ENCODE measurements at regions not wholly inside any gene's neighbourhood (a gene's known extent, or its start where the extent isn't known, plus 50 kb on each side); places are given as distances from the start of the nearest gene placed in this dataset.

DNA sequence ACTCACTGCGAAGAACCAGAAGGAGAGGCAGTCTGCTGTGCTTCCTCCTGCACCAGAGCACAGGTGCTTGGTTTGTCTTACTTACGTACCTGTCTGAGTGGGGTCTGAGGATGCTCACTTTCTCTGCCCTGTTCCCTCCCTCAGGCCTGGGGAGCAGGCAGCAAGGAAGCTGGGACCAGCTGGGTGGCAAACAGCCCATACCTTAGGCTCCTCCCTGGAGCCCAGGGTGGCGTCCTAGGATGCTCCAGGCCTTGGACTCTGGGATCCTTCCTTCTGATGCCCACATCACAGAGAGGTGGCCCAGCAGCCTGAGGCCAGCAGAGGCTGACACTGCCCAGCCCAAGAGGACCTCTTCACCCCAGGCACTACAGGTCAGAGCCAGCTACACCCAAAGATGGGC, 593.2 kb downstream of the BRD1 start (continued):
- TF ChIP-seq, protein P1, sequence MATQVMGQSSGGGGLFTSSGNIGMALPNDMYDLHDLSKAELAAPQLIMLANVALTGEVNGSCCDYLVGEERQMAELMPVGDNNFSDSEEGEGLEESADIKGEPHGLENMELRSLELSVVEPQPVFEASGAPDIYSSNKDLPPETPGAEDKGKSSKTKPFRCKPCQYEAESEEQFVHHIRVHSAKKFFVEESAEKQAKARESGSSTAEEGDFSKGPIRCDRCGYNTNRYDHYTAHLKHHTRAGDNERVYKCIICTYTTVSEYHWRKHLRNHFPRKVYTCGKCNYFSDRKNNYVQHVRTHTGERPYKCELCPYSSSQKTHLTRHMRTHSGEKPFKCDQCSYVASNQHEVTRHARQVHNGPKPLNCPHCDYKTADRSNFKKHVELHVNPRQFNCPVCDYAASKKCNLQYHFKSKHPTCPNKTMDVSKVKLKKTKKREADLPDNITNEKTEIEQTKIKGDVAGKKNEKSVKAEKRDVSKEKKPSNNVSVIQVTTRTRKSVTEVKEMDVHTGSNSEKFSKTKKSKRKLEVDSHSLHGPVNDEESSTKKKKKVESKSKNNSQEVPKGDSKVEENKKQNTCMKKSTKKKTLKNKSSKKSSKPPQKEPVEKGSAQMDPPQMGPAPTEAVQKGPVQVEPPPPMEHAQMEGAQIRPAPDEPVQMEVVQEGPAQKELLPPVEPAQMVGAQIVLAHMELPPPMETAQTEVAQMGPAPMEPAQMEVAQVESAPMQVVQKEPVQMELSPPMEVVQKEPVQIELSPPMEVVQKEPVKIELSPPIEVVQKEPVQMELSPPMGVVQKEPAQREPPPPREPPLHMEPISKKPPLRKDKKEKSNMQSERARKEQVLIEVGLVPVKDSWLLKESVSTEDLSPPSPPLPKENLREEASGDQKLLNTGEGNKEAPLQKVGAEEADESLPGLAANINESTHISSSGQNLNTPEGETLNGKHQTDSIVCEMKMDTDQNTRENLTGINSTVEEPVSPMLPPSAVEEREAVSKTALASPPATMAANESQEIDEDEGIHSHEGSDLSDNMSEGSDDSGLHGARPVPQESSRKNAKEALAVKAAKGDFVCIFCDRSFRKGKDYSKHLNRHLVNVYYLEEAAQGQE (IDR thresholded peaks at IDR 0.05; ENCODE audit: unreplicated experiment): no peak
- no peak for TF ChIP-seq STAT1 (IDR thresholded peaks at IDR 0.05; ENCODE audit: unreplicated experiment)
- TF ChIP-seq ZNF114 (CRISPR knock-in tag; IDR thresholded peaks at IDR 0.05): no peak
- no peak for TF ChIP-seq POLR2AphosphoS5 (IDR thresholded peaks at IDR 0.05; ENCODE audit: low read depth)
- TF ChIP-seq, protein P2, sequence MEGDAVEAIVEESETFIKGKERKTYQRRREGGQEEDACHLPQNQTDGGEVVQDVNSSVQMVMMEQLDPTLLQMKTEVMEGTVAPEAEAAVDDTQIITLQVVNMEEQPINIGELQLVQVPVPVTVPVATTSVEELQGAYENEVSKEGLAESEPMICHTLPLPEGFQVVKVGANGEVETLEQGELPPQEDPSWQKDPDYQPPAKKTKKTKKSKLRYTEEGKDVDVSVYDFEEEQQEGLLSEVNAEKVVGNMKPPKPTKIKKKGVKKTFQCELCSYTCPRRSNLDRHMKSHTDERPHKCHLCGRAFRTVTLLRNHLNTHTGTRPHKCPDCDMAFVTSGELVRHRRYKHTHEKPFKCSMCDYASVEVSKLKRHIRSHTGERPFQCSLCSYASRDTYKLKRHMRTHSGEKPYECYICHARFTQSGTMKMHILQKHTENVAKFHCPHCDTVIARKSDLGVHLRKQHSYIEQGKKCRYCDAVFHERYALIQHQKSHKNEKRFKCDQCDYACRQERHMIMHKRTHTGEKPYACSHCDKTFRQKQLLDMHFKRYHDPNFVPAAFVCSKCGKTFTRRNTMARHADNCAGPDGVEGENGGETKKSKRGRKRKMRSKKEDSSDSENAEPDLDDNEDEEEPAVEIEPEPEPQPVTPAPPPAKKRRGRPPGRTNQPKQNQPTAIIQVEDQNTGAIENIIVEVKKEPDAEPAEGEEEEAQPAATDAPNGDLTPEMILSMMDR (conservative IDR thresholded peaks at IDR 0.05; ENCODE audit: low read depth in 2 of 2): no peak
- no peak for TF ChIP-seq JUNB (IDR thresholded peaks at IDR 0.05; ENCODE audit: unreplicated experiment)
- TF ChIP-seq EZH2 (IDR thresholded peaks at IDR 0.05; ENCODE audit: low read depth, unreplicated experiment): no peak
- TF ChIP-seq NANOG (IDR thresholded peaks at IDR 0.05; ENCODE audit: borderline replicate concordance): no peak
- TF ChIP-seq ZNF331 (CRISPR knock-in tag; IDR thresholded peaks at IDR 0.05; ENCODE audit: low read depth): no peak

DNA sequence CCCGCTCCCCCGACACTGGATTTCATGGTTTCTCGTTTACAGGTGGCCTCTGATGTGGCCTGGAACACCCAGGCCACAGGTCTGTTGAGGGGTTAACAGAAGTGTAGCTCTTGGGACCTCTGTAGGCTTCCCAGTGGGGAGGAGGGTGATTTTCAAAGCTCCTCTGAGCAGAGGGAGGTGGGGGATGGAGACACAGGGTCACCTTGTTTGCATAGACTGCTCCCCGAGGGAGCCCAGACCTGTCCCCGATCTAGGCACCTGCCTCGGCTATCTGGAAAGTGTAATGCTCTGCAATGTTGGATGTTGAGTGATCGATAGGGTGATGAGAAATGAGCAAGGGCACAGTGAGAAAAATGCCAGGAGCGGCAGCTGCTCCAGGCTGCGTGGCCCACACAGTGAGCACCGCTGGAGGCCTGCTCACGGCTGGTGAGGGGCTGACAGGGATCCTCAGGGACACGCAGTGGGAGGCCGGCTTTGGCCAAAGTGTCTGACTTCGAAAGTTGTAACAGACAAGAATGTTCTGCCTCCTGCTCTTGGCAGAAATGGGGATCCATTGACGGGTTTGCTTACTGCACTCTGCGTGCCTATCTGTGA, 594.1 kb downstream of the BRD1 start:
- ATAC-seq: no peak
- Mint-ChIP-seq H3K4me3 (no peak overlapping the region), H3K36me3 (ENCODE audit: low read depth) (no peaks in the 10 kb centered on the region), H3K27me3 (ENCODE audit: insufficient read depth, low read depth, poor library complexity) (peaks cover 13% of the 10 kb centered on the region), H3K27ac (no peak overlapping the region), H3K9me3 (no peaks in the 10 kb centered on the region), H3K4me1 (peaks cover 15% of the 10 kb centered on the region)
- Histone ChIP-seq H3K79me2 (replicated peaks; ENCODE audit: insufficient read depth) (no peaks in the 10 kb centered on the region), H3K4me3 (no peak overlapping the region), H3K4me1 (ENCODE audit: insufficient read depth) (no peaks in the 10 kb centered on the region), H3K9me2 (ENCODE audit: insufficient read depth) (no peaks in the 10 kb centered on the region), H3K27ac (ENCODE audit: low read depth) (no peak overlapping the region), H2AFZ (no peak overlapping the region), H3K27me3 (ENCODE audit: insufficient read depth) (no peaks in the 10 kb centered on the region), H4K20me1 (replicated peaks; ENCODE audit: insufficient read depth) (no peaks in the 10 kb centered on the region), H3F3A (replicated peaks; ENCODE audit: low read depth) (no peaks in the 10 kb centered on the region), H3K36me3 (ENCODE audit: insufficient read depth) (no peaks in the 10 kb centered on the region), H3K4me2 (no peak overlapping the region)
- no peak for DNase-seq (ENCODE audit: low spot score)
- TF ChIP-seq, protein P3, sequence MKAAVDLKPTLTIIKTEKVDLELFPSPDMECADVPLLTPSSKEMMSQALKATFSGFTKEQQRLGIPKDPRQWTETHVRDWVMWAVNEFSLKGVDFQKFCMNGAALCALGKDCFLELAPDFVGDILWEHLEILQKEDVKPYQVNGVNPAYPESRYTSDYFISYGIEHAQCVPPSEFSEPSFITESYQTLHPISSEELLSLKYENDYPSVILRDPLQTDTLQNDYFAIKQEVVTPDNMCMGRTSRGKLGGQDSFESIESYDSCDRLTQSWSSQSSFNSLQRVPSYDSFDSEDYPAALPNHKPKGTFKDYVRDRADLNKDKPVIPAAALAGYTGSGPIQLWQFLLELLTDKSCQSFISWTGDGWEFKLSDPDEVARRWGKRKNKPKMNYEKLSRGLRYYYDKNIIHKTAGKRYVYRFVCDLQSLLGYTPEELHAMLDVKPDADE (IDR thresholded peaks at IDR 0.05): no peak
- TF ChIP-seq, protein P4, sequence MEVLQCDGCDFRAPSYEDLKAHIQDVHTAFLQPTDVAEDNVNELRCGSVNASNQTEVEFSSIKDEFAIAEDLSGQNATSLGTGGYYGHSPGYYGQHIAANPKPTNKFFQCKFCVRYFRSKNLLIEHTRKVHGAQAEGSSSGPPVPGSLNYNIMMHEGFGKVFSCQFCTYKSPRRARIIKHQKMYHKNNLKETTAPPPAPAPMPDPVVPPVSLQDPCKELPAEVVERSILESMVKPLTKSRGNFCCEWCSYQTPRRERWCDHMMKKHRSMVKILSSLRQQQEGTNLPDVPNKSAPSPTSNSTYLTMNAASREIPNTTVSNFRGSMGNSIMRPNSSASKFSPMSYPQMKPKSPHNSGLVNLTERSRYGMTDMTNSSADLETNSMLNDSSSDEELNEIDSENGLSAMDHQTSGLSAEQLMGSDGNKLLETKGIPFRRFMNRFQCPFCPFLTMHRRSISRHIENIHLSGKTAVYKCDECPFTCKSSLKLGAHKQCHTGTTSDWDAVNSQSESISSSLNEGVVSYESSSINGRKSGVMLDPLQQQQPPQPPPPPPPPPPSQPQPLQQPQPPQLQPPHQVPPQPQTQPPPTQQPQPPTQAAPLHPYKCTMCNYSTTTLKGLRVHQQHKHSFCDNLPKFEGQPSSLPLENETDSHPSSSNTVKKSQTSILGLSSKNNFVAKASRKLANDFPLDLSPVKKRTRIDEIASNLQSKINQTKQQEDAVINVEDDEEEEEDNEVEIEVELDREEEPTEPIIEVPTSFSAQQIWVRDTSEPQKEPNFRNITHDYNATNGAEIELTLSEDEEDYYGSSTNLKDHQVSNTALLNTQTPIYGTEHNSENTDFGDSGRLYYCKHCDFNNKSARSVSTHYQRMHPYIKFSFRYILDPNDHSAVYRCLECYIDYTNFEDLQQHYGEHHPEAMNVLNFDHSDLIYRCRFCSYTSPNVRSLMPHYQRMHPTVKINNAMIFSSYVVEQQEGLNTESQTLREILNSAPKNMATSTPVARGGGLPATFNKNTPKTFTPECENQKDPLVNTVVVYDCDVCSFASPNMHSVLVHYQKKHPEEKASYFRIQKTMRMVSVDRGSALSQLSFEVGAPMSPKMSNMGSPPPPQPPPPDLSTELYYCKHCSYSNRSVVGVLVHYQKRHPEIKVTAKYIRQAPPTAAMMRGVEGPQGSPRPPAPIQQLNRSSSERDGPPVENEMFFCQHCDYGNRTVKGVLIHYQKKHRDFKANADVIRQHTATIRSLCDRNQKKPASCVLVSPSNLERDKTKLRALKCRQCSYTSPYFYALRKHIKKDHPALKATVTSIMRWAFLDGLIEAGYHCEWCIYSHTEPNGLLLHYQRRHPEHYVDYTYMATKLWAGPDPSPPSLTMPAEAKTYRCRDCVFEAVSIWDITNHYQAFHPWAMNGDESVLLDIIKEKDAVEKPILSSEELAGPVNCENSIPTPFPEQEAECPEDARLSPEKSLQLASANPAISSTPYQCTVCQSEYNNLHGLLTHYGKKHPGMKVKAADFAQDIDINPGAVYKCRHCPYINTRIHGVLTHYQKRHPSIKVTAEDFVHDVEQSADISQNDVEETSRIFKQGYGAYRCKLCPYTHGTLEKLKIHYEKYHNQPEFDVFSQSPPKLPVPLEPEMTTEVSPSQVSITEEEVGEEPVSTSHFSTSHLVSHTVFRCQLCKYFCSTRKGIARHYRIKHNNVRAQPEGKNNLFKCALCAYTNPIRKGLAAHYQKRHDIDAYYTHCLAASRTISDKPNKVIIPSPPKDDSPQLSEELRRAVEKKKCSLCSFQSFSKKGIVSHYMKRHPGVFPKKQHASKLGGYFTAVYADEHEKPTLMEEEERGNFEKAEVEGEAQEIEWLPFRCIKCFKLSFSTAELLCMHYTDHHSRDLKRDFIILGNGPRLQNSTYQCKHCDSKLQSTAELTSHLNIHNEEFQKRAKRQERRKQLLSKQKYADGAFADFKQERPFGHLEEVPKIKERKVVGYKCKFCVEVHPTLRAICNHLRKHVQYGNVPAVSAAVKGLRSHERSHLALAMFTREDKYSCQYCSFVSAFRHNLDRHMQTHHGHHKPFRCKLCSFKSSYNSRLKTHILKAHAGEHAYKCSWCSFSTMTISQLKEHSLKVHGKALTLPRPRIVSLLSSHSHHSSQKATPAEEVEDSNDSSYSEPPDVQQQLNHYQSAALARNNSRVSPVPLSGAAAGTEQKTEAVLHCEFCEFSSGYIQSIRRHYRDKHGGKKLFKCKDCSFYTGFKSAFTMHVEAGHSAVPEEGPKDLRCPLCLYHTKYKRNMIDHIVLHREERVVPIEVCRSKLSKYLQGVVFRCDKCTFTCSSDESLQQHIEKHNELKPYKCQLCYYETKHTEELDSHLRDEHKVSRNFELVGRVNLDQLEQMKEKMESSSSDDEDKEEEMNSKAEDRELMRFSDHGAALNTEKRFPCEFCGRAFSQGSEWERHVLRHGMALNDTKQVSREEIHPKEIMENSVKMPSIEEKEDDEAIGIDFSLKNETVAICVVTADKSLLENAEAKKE (CRISPR knock-in tag; IDR thresholded peaks at IDR 0.05): no peak
- no peak for TF ChIP-seq CREB1 (CRISPR knock-in tag; IDR thresholded peaks at IDR 0.05; ENCODE audit: low read depth)

Data from GM23338 (cell line).